Astrocyte (in vitro differentiated cells and primary cell): ENCODE measurements at regions not wholly inside any gene's neighbourhood (a gene's known extent, or its start where the extent isn't known, plus 50 kb on each side); places are given as distances from the start of the nearest gene placed in this dataset.

Experiments
- EZH2 ChIP-seq: IDR thresholded peaks from 2 replicates; pipeline ENCODE4 v1.6.1; 2012; ENCODE audit warnings: mild to moderate bottlenecking, low read length, inconsistent platforms; ENCODE audit not compliant: insufficient read depth
- TF ChIP-seq, protein P1 (sequence below): IDR thresholded peaks from 2 replicates; pipeline ENCODE4 v1.5.1; 2011; ENCODE audit warnings: low read depth, mild to moderate bottlenecking, inconsistent platforms, low read length, moderate library complexity; ENCODE audit not compliant: insufficient read depth

DNA sequence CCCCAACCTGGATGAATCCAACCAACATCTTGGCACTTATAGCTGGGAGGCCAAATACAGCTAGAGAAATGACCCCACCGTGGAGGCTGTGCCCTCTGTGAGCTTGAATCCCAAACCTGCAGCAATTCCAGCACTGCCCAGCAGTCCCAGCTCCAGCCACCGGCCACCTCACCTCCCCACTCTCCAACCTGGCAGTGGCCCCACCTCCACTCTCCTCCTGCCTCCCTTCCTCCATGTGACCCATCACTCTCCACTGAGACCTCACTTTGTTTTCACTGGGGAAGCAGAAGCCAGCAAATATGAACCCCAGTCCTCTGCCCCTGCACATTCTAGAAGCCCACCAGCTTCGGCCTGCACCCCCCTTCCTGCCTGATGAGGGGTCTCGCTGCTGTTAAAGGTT, 79.7 kb upstream of the LINGO1 start:
- no peak for TF ChIP-seq EZH2
- TF ChIP-seq, protein P1, sequence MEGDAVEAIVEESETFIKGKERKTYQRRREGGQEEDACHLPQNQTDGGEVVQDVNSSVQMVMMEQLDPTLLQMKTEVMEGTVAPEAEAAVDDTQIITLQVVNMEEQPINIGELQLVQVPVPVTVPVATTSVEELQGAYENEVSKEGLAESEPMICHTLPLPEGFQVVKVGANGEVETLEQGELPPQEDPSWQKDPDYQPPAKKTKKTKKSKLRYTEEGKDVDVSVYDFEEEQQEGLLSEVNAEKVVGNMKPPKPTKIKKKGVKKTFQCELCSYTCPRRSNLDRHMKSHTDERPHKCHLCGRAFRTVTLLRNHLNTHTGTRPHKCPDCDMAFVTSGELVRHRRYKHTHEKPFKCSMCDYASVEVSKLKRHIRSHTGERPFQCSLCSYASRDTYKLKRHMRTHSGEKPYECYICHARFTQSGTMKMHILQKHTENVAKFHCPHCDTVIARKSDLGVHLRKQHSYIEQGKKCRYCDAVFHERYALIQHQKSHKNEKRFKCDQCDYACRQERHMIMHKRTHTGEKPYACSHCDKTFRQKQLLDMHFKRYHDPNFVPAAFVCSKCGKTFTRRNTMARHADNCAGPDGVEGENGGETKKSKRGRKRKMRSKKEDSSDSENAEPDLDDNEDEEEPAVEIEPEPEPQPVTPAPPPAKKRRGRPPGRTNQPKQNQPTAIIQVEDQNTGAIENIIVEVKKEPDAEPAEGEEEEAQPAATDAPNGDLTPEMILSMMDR, result no peak
